Tibial artery (tissue), 4 donors: ENCODE measurements at regions not wholly inside any gene's neighbourhood (a gene's known extent, or its start where the extent isn't known, plus 50 kb on each side); places are given as distances from the start of the nearest gene placed in this dataset.

Source experiments
- DNase-seq, 2 donors: peaks; one replicate each; pipeline ENCODE4 v3.0.0-alpha.2; 2019
- H3K27ac ChIP-seq, 2 donors: fragments of 200-600 bp; sonication (generic) in 1 of 2; 1 replicate in 1 of 2; 2 replicates in 1 of 2; pipeline ENCODE4 v1.5.1; 2018 to 2019; ENCODE audit warnings: mild to moderate bottlenecking in 1 of 2
- H3K27me3 ChIP-seq, 2 donors: fragments of 200-600 bp; sonication (generic) in 1 of 2; one replicate each; pipeline versions ENCODE4 v1.5.1 to v1.6.0; 2016 to 2019
- H3K36me3 ChIP-seq, 3 donors: fragments of 200-600 bp; sonication (generic) in 2 of 3; one replicate each; pipeline ENCODE4 v1.5.1; 2016 to 2019; ENCODE audit warnings: mild to moderate bottlenecking in 2 of 3
- H3K4me1 ChIP-seq, 4 donors: fragments of 200-600 bp; sonication (generic) in 2 of 4; 1 replicate in 3 of 4; 2 replicates in 1 of 4; pipeline ENCODE4 v1.5.1; 2016 to 2019
- H3K4me3 ChIP-seq, 2 donors: fragments of 200-600 bp; sonication (generic) in 1 of 2; 1 replicate in 1 of 2; 2 replicates in 1 of 2; pipeline ENCODE4 v1.5.1; 2018 to 2019; ENCODE audit warnings: mild to moderate bottlenecking in 2 of 2
- H3K9me3 ChIP-seq, 3 donors: fragments of 200-600 bp; sonication (generic) in 1 of 3; one replicate each; pipeline ENCODE4 v1.5.1; 2016 to 2019
- intact Hi-C: fragments of 100-400 bp; cut with DNase I; formaldehyde crosslinking; loops from one replicate; pipeline ENCODE4 v1.15.0; 2023; ENCODE audit warnings: low total_unique reads
- TF ChIP-seq, protein P1 (sequence below), 2 experiments: fragments of 200-600 bp in 1 of 2; fragments of 450-650 bp in 1 of 2; IDR thresholded peaks; one replicate each; pipeline ENCODE4 v1.5.1; 2017 to 2019; ENCODE audit warnings: antibody characterized with exemption in 2 of 2, mild to moderate bottlenecking in 1 of 2, moderate library complexity in 1 of 2

DNA sequence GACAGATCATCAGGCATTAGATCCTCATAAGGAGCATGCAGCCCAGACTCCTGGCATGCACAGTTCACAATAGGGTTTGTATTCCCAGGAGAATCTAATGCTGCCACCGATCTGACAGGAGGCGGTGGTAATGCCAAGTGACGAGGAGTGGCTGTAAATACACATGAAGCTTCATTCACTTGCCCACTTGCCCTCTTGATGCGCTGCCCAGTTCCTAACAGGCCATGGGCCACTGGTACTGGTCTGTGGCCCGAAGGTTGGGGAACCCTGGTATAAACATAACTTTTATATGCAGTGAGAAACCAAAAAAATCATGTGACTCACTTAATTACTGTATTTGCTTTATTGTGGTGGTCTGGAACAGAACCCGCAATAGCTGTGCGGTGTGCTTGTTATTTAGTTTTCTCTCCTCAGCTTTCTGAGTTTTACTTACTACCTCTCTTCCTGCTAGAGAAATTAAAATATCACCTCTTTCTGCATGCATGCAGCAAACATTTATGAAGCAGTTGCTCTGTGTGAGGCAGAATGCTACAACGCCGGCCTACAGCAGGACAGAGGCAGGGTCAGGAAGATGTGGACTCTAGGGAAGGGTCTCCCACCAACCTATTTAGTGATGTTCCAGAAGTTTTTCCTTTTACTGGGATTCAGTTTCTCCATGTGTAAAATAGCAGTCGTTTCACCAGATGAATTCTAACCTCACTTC, 151.3 kb downstream of the MAF start:
- H3K9me3 ChIP-seq, result no peaks in the 10 kb centered on the region
- H3K4me1 ChIP-seq, result no peaks in the 10 kb centered on the region
- TF ChIP-seq, protein P1, sequence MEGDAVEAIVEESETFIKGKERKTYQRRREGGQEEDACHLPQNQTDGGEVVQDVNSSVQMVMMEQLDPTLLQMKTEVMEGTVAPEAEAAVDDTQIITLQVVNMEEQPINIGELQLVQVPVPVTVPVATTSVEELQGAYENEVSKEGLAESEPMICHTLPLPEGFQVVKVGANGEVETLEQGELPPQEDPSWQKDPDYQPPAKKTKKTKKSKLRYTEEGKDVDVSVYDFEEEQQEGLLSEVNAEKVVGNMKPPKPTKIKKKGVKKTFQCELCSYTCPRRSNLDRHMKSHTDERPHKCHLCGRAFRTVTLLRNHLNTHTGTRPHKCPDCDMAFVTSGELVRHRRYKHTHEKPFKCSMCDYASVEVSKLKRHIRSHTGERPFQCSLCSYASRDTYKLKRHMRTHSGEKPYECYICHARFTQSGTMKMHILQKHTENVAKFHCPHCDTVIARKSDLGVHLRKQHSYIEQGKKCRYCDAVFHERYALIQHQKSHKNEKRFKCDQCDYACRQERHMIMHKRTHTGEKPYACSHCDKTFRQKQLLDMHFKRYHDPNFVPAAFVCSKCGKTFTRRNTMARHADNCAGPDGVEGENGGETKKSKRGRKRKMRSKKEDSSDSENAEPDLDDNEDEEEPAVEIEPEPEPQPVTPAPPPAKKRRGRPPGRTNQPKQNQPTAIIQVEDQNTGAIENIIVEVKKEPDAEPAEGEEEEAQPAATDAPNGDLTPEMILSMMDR (IDR thresholded peaks at IDR 0.05), result no peak
- no peaks in the 10 kb centered on the region for H3K36me3 ChIP-seq
- no peak overlapping the region for H3K27ac ChIP-seq
- intact Hi-C loops, result no loop called here
- no peak for DNase-seq
- no peak overlapping the region for H3K4me3 ChIP-seq
- peaks cover 0 to 2% of the 10 kb centered on the region in 2 donors for H3K27me3 ChIP-seq

DNA sequence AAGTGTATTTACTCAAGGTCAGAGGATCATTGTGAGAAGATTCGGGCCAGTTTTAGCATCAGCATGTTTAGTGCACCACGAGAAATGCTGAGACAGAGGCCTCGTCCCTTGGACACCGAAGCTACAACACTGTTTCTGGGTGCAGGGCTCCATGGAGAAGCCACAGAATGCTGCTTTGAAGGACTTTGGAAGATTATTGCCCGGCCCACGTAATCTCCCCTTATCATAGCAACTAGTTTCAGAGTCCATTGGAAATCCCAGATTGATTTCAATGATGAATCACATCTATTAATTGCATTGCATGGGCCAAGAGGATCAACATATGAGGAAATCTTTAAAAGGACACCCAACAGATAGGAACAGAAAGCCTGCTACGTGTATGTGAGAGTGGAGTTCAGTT, 156.0 kb downstream of the MAF start:
- TF ChIP-seq, protein P1 (IDR thresholded peaks at IDR 0.05), result no peak
- Histone ChIP-seq H3K4me1 (no peaks in the 10 kb centered on the region), H3K27ac (no peak overlapping the region), H3K27me3 (peaks cover 0 to 2% of the 10 kb centered on the region in 2 donors), H3K9me3 (no peaks in the 10 kb centered on the region), H3K36me3 (no peaks in the 10 kb centered on the region), H3K4me3 (no peak overlapping the region)
- intact Hi-C loops, result no loop called here
- DNase-seq, result no peak

DNA sequence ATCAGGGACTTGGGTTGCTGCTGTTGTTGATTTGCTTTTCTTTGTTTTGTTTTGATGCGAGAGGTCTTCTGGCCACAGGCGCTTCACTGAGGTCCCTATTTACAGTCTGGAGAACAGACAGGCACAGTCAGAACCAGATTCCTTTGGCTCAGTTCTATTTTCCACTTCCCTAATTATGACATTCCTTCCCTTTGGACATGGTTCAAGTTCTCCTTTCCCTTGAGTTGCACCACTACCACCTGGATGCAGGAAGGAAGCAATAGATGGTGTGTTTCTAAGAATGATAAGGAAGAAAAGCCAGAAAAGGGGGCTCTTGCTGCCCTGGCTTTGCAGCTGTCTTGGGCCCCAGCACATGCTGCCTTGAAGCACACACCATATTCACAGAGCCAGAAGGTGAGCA, 160.6 kb downstream of the MAF start:
- Histone ChIP-seq H3K27ac (no peak overlapping the region), H3K27me3 (no peaks in the 10 kb centered on the region), H3K36me3 (no peaks in the 10 kb centered on the region), H3K4me3 (no peak overlapping the region), H3K4me1 (peaks cover 0 to 15% (median 8%) of the 10 kb centered on the region in 4 donors), H3K9me3 (no peaks in the 10 kb centered on the region)
- DNase-seq, result no peak
- intact Hi-C loops, result no loop called here
- TF ChIP-seq, protein P1 (IDR thresholded peaks at IDR 0.05), result no peak

DNA sequence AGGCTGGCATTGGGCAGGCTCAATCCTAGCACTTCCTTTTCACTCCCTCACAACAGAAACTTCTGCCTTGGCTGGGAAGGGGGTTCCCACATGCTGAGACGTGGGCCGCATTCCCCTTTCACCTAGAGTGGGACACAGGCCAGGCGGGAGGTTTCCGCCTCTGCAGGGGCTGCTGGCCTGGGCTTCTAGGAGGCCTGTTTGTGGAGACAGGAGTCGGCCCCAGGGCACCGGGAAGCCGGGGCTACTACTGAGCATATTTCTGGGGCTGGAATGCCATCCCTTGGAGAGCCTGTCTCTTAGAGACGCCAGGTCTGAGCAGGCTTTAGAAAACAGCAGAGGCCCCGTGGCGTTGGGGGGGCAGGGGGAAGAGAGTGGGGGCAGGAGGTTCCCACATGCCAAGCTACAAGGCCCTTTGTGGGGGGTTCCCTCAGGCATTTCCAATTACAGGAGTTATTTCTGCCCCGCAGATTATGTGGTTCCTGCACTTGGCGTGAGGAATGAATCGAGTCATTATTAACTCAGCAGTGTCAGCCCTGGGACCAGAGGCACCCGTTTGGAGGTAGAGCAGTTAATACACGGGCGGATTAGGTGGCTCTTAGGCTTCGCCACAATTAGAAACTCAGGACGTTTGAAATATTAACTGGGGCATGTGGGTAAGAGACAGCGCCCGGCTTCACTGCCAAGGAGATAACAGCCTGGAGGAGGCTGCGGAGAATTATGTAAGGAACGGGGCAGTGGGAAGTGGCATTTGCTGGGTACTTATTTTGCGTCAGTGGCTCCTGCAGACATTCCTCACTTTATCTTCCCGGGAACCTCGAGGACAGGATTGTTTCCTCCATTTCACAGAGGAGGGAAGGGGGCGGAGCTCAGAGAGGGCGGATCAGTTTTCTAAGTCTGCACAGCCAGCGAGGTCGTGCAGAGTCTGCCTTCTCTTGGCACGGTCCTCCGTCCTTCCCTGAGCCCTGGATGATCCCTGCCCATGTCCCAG, 162.5 kb downstream of the MAF start:
- DNase-seq, result no peak
- TF ChIP-seq, protein P1 (IDR thresholded peaks at IDR 0.05), result no peak
- no peaks in the 10 kb centered on the region for H3K9me3 ChIP-seq
- peaks cover 0 to 15% (median 8%) of the 10 kb centered on the region in 4 donors for H3K4me1 ChIP-seq
- H3K27me3 ChIP-seq, result no peaks in the 10 kb centered on the region
- peak overlapping the region in 1 of 2 donors; percentile 1 for H3K27ac ChIP-seq
- H3K4me3 ChIP-seq, result peak overlapping the region; percentile 21 to 40
- intact Hi-C loops, result no loop called here
- no peaks in the 10 kb centered on the region for H3K36me3 ChIP-seq

DNA sequence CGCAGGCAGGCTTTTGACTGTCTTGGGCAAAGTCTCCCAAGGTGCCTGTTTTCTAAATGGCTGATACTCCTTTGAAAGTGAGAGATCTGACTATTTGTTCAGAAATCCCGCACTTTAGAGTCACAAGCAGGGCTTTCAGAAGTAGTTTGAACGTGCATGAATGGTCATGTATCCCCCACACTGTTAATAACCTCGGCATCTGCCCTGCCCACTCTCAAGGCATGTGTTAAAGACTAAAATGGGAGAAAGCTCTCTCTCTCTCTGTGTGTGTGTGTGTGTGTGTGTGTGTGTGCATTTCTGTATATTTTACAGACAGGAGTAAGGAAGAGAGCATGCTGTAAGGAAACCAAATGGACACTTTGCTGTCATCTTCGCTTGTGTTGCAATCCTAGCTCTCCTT, 163.7 kb downstream of the MAF start:
- H3K27ac ChIP-seq, result no peak overlapping the region
- H3K9me3 ChIP-seq, result no peaks in the 10 kb centered on the region
- intact Hi-C loops, result no loop called here
- peaks cover 0 to 15% (median 8%) of the 10 kb centered on the region in 4 donors for H3K4me1 ChIP-seq
- H3K27me3 ChIP-seq, result no peaks in the 10 kb centered on the region
- H3K4me3 ChIP-seq, result no peak overlapping the region
- no peaks in the 10 kb centered on the region for H3K36me3 ChIP-seq
- DNase-seq, result no peak
- TF ChIP-seq, protein P1 (IDR thresholded peaks at IDR 0.05), result no peak
